ENCODE measurements at regions not wholly inside any gene's neighbourhood (a gene's known extent, or its start where the extent isn't known, plus 50 kb on each side); places are given as distances from the start of the nearest gene placed in this dataset.

- TF ChIP-seq CTCF (IDR thresholded peaks at IDR 0.05; ENCODE audit: poor library complexity) (no peak), EZH2 (IDR thresholded peaks at IDR 0.05; ENCODE audit: borderline replicate concordance) (no peak), EZH2phosphoT487 (IDR thresholded peaks at IDR 0.05; ENCODE audit: low read depth, severe bottlenecking, unreplicated experiment) (no peak)
Observed at GRCh38 chrX:25108481-25108880, 92.7 kb upstream of the ARX start.
